HG02610 (cell line): ENCODE measurements at regions not wholly inside any gene's neighbourhood (a gene's known extent, or its start where the extent isn't known, plus 50 kb on each side); places are given as distances from the start of the nearest gene placed in this dataset.
"Not testable (repeated sequence)": the region's sequence is repeated elsewhere in the genome, so short reads cannot be mapped to it uniquely, and the experiment has no call there.

Experiments used
- ATAC-seq: cut with Tn5 transposase; IDR thresholded peaks from one replicate; pipeline ENCODE4 v1.9.1; 2021; ENCODE audit warnings: mild to moderate bottlenecking, moderate library complexity; ENCODE audit not compliant: unreplicated experiment

DNA sequence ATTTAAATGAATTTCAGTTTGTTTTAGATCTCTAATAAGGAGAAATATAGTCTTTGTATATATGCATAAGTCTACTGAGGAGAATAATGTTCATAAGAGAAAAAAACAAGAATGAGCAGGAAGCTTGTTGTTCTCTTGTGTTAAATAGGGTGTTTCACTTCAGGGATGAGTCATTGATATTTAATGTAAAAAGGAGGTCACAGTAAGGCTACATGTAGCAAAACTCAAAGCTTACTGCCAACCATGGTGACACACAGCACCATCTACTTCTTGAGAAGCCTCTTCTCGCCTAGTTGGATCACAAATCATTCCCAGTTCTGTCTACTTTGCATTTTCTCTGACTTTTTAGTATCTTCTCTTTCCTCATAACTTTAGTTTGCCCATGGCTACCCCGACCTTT, 1466.0 kb upstream of the C9orf72 start:
- ATAC-seq = no peak

DNA sequence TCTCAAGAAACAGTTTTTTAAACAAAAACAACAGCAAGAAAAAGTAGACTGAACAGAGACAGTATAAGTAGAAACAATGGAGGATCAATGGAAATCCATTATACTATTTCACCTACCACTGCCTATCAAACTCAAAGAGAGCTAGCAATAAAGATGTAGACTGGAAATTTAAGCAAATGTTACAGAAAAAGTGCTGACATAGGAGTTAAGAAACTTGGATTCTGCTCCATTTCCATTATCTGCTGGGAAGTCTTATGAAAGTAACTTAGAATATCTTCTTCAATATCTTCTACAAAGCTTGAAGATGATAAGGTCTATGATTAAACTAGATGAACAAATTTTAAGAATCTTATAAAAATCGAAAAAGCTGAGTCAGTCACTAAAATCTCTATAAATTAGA, 1469.8 kb upstream of the C9orf72 start:
- no peak for ATAC-seq

GRCh38 chr9:29044959-29045358, 1471.7 kb upstream of the C9orf72 start:
- ATAC-seq = no peak

DNA sequence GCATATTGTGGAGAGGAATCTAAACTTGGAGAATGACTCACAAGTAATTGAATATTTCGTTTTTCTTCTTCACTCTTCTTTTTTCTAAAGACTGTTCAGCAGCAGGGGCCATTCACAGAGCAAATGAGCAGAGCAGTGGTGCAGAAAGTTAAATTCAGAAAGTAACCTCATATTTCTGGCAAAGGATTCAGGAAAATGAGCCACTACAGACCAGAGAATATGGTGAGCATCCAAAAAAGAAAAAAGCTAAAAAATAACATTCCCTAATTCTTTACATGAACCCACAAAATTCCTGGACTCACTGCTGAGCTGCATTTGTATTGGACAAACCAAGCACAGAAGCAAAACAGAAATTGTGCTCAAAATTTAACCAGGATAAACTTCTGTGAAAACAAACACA, 1486.8 kb upstream of the C9orf72 start:
- no peak for ATAC-seq

GRCh38 chr9:29062446-29062845, 1489.2 kb upstream of the C9orf72 start:
- ATAC-seq = no peak

DNA sequence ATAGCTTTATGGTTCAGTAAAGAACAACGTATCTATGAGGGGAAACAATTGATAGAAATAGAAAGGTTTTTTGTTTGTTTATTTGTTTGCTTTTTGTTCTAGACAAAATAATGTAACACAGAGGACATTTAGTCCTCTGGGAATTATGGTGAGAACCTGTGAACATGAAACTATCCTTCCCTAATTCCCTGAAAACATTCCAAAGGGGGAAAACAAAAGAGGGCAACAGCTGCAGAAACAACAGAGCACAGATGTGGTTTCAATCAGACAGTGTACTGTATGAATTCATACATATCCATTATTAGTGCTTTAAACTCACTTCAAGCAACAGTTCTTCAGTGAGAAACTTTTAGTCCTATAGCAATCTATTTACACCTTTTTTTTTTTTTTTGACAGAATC, 1489.8 kb upstream of the C9orf72 start:
- no peak for ATAC-seq

DNA sequence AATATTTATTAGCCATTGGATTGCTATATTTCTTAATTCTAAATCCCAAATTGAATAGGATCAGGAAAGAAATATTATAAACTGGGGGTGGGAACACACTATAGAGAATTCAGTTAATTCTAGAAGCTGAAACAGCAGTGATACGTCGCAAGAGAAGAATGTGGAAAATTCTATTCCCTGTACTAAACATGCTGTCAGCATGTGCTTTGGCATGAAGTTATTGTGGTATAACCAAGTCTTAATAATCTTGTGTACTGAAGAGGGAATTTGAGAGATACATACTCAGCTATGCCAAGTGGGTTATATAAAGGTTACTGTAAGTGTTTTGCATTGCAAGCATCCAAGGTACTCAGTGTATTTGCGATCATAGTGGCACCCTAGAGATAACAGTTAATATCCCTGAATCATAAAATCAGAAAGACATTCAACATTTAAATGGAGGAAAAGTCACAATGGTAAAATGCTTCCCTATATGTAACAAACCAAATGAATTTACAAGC, 1492.9 kb upstream of the C9orf72 start:
- no peak for ATAC-seq

- no peak for ATAC-seq
Measured at GRCh38 chr9:29068461-29068860, 1495.2 kb upstream of the C9orf72 start.

DNA sequence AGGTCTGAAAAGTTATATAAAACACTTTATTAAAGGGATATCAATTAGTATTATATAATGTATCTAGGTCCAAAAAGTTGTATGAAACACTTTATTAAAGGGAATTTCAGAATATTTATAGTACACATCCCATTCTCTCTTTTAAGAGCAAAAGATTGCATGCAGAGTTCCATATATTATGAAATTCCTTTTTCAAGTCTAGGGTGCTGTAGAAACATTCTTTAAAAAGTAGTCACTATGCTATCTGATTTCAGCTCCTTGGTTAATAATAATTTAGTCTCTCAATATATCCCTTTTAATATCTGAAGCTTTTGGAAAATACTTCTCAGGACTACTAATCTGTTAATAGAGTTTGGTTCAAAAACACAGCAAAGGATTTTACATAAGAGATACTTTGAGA, 1496.1 kb upstream of the C9orf72 start:
- ATAC-seq = no peak

- ATAC-seq = no peak
Measured at GRCh38 chr9:29078063-29078666, 1504.9 kb upstream of the C9orf72 start.

GRCh38 chr9:29100762-29101161, 1527.5 kb upstream of the C9orf72 start:
- no peak for ATAC-seq

DNA sequence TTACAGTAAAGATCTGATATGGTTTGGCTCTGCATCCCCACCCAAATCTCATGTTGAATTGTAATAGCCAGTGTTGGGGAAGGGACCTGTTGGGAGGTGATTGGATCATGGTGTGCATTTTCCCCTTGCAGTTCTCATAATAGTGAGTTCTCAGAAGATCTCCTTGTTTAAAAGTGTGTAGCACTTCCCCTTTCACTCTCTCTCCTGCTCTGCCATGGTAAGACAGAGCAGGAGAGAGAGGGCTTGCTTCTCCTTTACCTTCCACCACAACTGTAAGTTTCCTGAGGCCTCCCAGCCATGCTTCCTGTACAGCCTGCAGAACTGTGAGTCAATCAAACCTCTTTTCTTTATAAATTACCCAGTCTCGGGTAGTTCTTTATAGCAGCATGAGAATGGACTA, 1530.9 kb upstream of the C9orf72 start:
- ATAC-seq = not testable (repeated sequence)

DNA sequence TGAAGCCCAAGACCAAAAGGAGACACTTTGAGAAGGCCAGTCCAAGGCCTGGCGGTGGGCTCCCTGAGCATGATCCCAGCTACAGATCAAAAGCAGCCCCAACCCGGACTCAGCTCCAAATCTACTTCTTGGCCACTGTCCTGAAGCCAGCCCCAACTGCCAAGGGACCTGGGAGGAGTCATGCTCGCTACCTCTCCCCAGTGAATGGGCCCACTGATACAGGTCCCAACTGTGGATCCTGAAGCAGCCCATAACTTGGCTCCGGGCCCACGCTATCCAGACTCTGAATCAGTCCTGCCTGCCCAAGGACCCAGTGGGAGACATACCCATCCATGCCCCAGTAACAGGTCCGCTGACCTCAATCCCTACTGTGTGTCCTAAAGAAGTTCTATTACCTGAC, 1545.3 kb upstream of the C9orf72 start:
- ATAC-seq = no peak

- no peak for ATAC-seq
Measured at GRCh38 chr9:29126783-29127182, 1553.5 kb upstream of the C9orf72 start.

DNA sequence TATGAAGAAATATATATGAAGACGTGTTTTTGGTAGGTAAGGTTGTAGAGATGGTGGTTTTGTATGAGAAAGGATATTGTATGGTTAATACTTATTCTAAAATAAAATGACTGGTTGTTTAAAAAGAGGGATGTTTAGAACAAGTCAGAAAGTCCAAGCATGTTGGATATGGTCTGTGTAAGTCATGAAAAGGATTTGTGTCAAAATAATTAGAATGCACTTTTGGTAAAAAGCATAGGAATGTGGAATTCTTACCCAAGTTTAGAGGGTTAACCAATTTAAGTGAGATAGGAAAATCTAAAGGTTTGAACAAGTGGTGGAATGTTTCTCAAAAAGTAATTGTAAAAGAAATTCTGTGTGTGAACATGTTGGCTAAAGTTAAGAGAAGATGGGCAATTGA, 1556.5 kb upstream of the C9orf72 start:
- no peak for ATAC-seq

DNA sequence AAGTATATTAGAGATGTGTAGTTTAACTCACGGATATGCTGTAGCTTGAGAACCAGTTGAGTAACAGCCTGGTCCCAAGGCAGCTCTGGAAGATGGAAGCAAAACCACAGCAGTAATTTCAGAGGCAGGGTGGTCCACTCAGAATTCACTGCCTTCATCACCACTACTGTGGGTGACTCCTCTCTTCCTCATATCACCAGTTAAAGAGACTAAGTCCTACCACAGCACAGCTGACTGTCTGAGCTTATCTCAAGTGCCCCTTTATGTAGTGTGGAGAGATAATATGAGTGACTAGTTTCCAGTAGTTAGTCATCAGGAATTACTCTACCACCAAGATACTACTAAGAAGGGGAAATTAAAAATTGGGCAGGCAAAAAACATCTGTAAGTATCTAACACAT, 1571.2 kb upstream of the C9orf72 start:
- no peak for ATAC-seq

DNA sequence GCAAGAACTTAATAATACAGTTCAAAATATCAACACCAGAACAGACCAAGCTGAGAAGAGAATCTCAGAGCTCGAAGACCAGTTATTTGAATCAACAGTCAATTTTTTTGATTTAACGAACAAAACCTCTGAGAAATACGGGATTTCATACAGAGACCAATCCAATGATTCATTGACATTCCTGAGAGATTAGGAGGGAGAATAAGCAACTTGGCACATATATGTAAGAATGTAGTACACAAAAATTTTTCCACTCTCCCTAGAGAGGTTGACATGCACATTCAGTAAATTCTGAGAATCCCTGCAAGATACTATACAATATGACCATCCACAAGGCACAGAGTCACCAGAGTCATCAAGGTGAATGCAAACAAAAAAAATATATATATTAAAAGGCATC, 1577.3 kb upstream of the C9orf72 start:
- no peak for ATAC-seq

DNA sequence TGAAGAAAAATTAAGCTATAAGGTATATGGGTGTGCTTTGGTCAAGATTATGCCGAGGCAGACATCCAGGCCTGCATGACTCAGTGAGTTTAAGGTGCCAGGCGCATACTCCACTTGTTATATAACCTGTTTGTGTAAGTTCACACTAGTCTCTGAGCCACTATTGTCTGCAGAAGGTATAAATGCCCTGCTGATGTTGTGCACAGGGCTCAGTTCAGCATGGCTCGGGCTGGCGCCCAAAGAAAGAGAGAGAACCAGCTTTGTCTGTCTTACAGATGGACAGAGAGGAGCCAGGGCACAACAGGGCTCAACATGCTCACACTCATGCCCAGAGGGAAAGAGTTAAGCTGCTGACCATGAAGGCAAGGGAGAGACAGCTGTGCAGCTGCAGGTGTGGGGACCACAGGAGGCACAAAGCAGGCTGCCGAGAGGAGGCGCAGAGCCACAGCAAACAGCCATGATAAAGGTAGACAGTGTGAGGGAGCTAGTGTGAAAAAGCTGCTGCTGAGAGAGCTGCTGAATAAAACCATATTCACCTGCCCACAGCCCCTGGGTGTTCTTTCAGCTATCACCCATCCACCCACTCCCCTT, 1587.6 kb upstream of the C9orf72 start:
- no peak for ATAC-seq

DNA sequence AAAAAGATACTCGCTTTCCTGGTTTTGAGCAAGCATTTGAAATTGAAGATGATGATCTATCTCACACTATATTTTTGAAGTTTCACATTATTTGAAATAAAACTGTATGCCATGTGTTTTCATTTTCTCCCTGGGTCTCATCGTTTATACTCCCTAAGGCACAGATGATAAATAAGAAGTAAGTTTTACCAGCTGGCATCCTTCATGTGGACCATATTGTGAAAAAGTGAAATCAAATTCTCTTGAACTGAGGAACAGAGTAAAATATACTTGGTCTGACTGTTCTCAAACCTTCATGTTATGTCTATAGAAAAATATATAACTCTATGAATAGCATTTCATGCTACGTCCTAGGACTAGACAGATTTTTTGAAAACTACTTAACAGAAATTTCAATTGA, 1600.9 kb upstream of the C9orf72 start:
- ATAC-seq = no peak

- ATAC-seq = no peak
Measured at GRCh38 chr9:29176231-29176630, 1603.0 kb upstream of the C9orf72 start.

DNA sequence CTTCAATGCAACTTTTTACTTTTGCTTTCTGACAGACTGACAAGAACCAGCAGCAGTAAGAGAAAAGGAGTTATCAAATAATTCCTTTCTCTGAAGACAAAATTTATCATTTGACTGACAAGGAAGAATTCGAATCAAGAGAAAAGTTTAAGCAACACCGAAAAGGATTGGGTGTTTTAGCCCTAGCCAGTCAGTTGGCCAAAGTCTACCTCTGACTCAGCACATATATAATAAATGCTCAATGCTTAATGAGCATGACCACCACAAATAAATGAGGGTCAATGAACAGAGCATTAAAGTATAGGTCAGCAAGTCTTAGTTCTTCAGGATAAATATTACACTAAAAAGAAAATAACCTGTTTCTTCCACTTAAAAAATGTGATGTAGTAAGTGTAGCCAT, 1603.5 kb upstream of the C9orf72 start:
- no peak for ATAC-seq

- no peak for ATAC-seq
Measured at GRCh38 chr9:29183971-29184370, 1610.7 kb upstream of the C9orf72 start.

DNA sequence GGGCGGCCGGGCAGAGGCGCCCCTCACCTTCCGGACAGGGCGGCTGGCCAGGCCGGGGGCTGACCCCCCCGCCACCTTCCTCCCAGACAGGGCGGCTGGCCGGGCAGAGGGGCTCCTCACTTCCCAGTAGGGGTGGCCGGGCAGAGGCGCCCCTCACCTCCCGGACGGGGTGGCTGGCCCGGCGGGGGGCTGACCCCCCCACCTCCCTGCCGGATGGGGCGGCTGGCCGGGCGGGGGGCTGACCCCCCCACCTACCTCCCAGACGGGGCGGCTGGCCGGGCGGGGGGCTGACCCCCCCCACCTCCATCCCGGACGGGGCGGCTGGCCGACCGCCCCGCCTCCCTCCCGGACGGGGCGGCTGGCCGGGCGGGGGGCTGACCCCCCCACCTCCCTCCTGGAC, 1615.5 kb upstream of the C9orf72 start:
- ATAC-seq = not testable (repeated sequence)
